Right cardiac atrium (tissue), 5 donors: ENCODE measurements at regions not wholly inside any gene's neighbourhood (a gene's known extent, or its start where the extent isn't known, plus 50 kb on each side); places are given as distances from the start of the nearest gene placed in this dataset.

Source experiments
- ATAC-seq, 2 donors: fragments of 200-7000 bp; cut with Tn5 transposase; one replicate each; pipeline versions ENCODE4 v1.8.0 to v1.9.1; 2020; ENCODE audit warnings: moderate library complexity in 2 of 2, mild to moderate bottlenecking in 1 of 2
- DNase-seq, 3 donors: peaks; one replicate each; pipeline ENCODE4 v3.0.0-alpha.2; 2020
- H3K27ac ChIP-seq: one replicate; pipeline ENCODE4 v1.5.1; 2013; ENCODE audit warnings: mild to moderate bottlenecking, low read length, control low read depth, moderate library complexity
- H3K27me3 ChIP-seq: one replicate; pipeline ENCODE4 v1.6.1; 2013; ENCODE audit not compliant: control insufficient read depth, insufficient read depth
- H3K4me1 ChIP-seq: one replicate; pipeline ENCODE4 v1.6.1; 2013; ENCODE audit warnings: low read length; ENCODE audit not compliant: control insufficient read depth, insufficient read depth
- H3K4me3 ChIP-seq: one replicate; pipeline ENCODE4 v1.5.1; 2013; ENCODE audit warnings: low read length, control low read depth
- H3K9me3 ChIP-seq: one replicate; pipeline ENCODE4 v1.6.1; 2013; ENCODE audit warnings: low read length; ENCODE audit not compliant: control insufficient read depth
- WGBS: extraction: QIAGEN DNeasy Blood & Tissue Kit; methylation state at CpG from one replicate; pipeline ENCODE4 v1.1.7; 2013; 5-methylcytosine and 5-hydroxymethylcytosine counted together
- intact Hi-C, 4 donors: fragments of 100-400 bp; cut with DNase I; formaldehyde crosslinking; loops; one replicate each; pipeline versions ENCODE4 v1.11.0 to v1.14.0; 2022 to 2023
- donor health status: healthy with polysubstance abuse.
- donor health status: DM: no; HTN: yes; CAD: no.
- donor health status: DM: no; HTN: no; CAD: no.
- donor health status: DM: no; HTN: yes; CAD: no; lungs with severe emphysema.
- donor health status: DM: yes; HTN: yes; CAD: no.

DNA sequence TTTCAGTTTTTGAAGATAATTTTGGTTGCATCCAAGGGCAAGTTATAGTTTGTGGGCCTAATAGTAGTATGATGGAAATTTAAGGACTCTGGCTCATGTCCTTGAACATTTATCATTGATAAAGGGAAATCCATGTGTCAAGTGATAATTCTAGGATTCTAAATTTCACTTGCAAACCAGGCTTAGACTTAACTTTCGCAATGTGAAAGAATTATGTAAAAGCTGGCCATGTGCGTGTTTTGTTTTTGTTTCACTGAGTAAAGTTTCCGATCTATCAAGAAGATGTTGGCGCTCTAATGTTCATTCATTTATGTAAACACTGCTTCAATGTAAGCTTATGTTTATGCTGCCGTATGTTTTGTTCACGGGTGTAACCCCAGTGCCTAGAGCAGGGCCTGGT lies 302.0 kb downstream of the SOX4 start:
- intact Hi-C loops: no loop called here
- H3K9me3 ChIP-seq: no peaks in the 10 kb centered on the region
- ATAC-seq: no peak
- H3K4me1 ChIP-seq: no peaks in the 10 kb centered on the region
- H3K27ac ChIP-seq: no peak overlapping the region
- H3K4me3 ChIP-seq: no peak overlapping the region
- WGBS: 97% methylated on average over 6 of the region's 6 CpGs
- no peaks in the 10 kb centered on the region for H3K27me3 ChIP-seq
- no peak for DNase-seq

DNA sequence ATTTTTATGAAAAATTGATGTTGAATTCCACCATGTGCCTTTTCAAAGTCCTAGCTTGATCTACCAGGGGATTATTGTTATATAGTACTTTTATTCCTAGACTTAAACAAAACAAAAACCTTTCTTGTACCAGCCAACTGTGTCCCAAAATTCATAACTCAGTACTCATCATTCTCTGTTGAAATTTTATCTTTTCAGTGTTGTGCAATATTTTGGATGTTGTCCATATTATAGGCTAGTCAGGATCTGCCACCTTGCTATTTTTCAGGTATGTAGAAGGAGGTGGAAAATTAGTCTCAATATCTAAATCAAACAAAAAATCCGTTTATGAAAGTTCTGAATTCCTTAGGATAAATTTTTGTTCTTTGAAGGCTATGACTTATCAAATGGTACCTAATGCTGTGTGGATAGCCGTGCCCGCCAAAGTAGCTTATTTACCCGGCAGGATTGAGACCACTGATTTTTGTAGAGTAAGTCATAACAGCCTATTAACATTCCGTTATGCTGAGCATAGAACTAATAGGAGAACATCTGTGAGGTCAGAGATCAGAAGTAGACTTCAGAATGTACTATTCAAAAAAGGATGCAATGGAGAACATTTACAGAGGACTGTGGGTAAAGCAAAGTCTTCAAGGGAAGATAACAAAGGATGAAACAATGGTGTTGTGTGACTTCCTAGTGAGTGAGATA lies 304.7 kb downstream of the SOX4 start:
- Histone ChIP-seq H3K27me3 (no peaks in the 10 kb centered on the region), H3K4me1 (no peaks in the 10 kb centered on the region), H3K27ac (no peak overlapping the region), H3K9me3 (no peaks in the 10 kb centered on the region), H3K4me3 (no peak overlapping the region)
- no peak for ATAC-seq
- WGBS: 91% methylated on average over 5 of the region's 5 CpGs
- intact Hi-C loops: no loop called here
- no peak for DNase-seq

- H3K27me3 ChIP-seq: no peaks in the 10 kb centered on the region
- H3K4me1 ChIP-seq: no peaks in the 10 kb centered on the region
- intact Hi-C loops: no loop called here
- ATAC-seq (peak; percentile 64 to 90), DNase-seq (no peak)
- H3K9me3 ChIP-seq: no peaks in the 10 kb centered on the region
- H3K27ac ChIP-seq: no peak overlapping the region
- WGBS: 51% methylated on average over 6 of the region's 6 CpGs
- H3K4me3 ChIP-seq: no peak overlapping the region
These were observed 306.2 kb downstream of the SOX4 start for GRCh38 chr6:21899708-21900107.

DNA sequence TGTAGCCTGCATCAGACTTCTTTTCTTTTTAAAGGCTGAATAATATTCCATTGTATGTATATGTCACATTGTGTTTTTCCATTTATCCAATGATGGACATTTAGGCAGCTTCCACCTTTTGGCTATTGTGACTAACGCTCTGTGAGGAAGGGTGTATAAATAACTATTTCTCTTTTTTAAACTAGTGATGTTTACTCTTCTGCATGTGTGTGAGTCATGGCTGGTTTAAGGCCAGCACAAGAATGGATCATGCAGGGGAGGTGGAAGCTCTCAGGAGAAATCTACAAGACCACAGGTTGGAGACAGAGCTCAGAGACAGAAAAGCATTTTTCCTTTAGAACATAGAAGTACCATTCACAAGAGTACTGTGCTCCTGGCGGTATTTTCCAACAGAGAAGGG lies 307.2 kb downstream of the SOX4 start:
- no peaks in the 10 kb centered on the region for H3K4me1 ChIP-seq
- no peaks in the 10 kb centered on the region for H3K9me3 ChIP-seq
- DNase-seq (no peak), ATAC-seq (peak in 1 of 2 donors; percentile 69)
- no peak overlapping the region for H3K27ac ChIP-seq
- WGBS: 77% methylated on average over 2 of the region's 2 CpGs
- H3K4me3 ChIP-seq: no peak overlapping the region
- intact Hi-C loops: no loop called here
- no peaks in the 10 kb centered on the region for H3K27me3 ChIP-seq

DNA sequence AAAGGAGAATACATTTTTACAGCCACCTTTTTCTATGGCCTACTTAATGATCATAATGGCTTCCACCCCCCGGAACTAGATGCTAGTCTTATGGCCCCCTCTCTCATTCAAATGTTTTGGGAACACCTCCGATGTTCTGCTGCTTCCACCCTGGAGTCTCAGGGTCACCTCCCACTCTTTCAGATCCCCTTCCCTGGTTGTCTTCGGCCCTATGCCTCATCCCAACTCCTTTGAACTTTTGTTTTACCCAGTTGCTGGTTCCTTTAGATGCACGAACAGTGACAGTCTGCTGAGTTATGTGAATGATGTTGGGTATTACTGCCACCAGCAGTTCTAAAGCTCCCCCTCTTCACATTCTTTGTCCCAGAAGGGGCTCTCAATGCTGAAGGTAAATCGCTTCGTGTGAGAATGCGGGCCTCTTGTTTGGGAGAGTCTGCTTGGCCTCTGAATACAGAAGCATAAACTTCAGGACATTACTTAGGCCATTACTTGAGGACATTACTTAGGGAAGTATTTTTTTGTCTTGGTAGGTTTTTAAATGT lies 309.1 kb downstream of the SOX4 start:
- H3K4me1 ChIP-seq: no peaks in the 10 kb centered on the region
- intact Hi-C loops: no loop called here
- H3K27me3 ChIP-seq: no peaks in the 10 kb centered on the region
- 91% methylated on average over 7 of the region's 7 CpGs for WGBS
- no peak overlapping the region for H3K4me3 ChIP-seq
- DNase-seq (no peak), ATAC-seq (no peak)
- H3K9me3 ChIP-seq: no peaks in the 10 kb centered on the region
- H3K27ac ChIP-seq: no peak overlapping the region

GRCh38 chr6:21905531-21905930 lies 312.0 kb downstream of the SOX4 start:
- H3K4me3 ChIP-seq: no peak overlapping the region
- no peaks in the 10 kb centered on the region for H3K27me3 ChIP-seq
- H3K27ac ChIP-seq: no peak overlapping the region
- intact Hi-C loops: no loop called here
- WGBS: 81% methylated on average over 2 of the region's 2 CpGs
- H3K9me3 ChIP-seq: no peaks in the 10 kb centered on the region
- DNase-seq (no peak), ATAC-seq (no peak)
- no peaks in the 10 kb centered on the region for H3K4me1 ChIP-seq

- intact Hi-C loops: no loop called here
- Histone ChIP-seq H3K27ac (no peak overlapping the region), H3K4me1 (no peaks in the 10 kb centered on the region), H3K4me3 (no peak overlapping the region), H3K27me3 (no peaks in the 10 kb centered on the region), H3K9me3 (no peaks in the 10 kb centered on the region)
- DNase-seq (no peak), ATAC-seq (no peak)
These were observed 313.3 kb downstream of the SOX4 start for GRCh38 chr6:21906826-21907225.

DNA sequence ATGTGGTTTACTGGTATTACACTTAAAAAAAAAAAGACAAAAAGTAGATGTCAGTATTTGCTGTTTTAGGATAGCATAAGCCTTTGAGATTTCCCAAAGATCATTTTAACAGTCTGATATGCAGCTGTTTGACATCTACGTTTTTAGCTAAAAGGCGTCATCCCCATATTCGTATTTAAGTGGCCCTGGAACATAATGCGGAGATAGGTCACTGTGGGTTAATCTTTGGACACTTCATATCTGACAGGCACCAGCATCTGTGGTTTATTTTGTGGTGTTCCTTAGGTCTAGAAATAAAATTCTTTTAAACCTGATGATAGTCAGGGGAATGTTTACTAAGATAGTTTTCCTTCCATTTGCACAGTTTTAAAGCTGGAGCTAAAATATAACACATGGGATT lies 313.7 kb downstream of the SOX4 start:
- ATAC-seq (no peak), DNase-seq (no peak)
- Histone ChIP-seq H3K27me3 (no peaks in the 10 kb centered on the region), H3K4me1 (no peaks in the 10 kb centered on the region), H3K4me3 (no peak overlapping the region), H3K9me3 (no peaks in the 10 kb centered on the region), H3K27ac (no peak overlapping the region)
- intact Hi-C loops: no loop called here
- WGBS: 72% methylated on average over 4 of the region's 4 CpGs

- Histone ChIP-seq H3K27me3 (no peaks in the 10 kb centered on the region), H3K27ac (no peak overlapping the region), H3K9me3 (no peaks in the 10 kb centered on the region), H3K4me3 (no peak overlapping the region), H3K4me1 (no peaks in the 10 kb centered on the region)
- 61% methylated on average over 5 of the region's 5 CpGs for WGBS
- DNase-seq (no peak), ATAC-seq (peak in 1 of 2 donors; percentile 51)
- intact Hi-C loops: no loop called here
These were observed 314.8 kb downstream of the SOX4 start for GRCh38 chr6:21908161-21908848.

DNA sequence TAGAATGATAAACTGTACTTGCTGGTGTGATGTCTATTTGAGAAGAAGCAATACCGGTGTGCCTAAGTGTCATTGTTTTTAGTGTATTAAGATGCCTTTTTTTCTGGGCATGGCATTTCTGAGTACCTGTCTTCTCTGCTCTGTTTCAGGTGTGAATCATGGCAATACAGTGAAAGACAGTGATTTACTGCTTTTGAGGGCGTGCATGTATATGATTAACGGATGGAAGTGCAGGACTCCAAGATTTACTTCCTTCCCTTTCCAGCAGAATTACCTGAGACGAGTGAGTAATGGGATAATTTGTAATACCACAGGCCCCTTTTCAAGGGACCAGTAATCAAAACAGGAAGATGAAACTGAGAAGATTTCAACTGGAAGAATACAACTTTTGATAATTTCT lies 315.8 kb downstream of the SOX4 start:
- intact Hi-C loops: no loop called here
- no peak overlapping the region for H3K27ac ChIP-seq
- no peak for ATAC-seq

GRCh38 chr6:21911208-21911607 lies 317.7 kb downstream of the SOX4 start:
- intact Hi-C loops: no loop called here
- Histone ChIP-seq H3K27ac (no peak overlapping the region), H3K27me3 (no peaks in the 10 kb centered on the region), H3K4me3 (no peak overlapping the region), H3K4me1 (peaks cover 3% of the 10 kb centered on the region), H3K9me3 (no peaks in the 10 kb centered on the region)
- ATAC-seq: no peak
- 98% methylated on average over 1 of the region's 1 CpG for WGBS
- no peak for DNase-seq

More for the DNA sequence above, 315.8 kb downstream of the SOX4 start:
- Histone ChIP-seq H3K4me3 (no peak overlapping the region), H3K27me3 (no peaks in the 10 kb centered on the region), H3K9me3 (no peaks in the 10 kb centered on the region), H3K4me1 (no peaks in the 10 kb centered on the region)
- no peak for DNase-seq
- WGBS: 92% methylated on average over 4 of the region's 4 CpGs
